B cell (primary cell): ENCODE measurements at regions not wholly inside any gene's neighbourhood (a gene's known extent, or its start where the extent isn't known, plus 50 kb on each side); places are given as distances from the start of the nearest gene placed in this dataset.

Source experiments
- ATAC-seq: fragments of 200-7000 bp; cut with Tn5 transposase; one replicate; pipeline ENCODE4 v1.10.0; 2021; ENCODE audit warnings: low read depth, mild to moderate bottlenecking, moderate number of reproducible peaks, moderate library complexity
- CTCF ChIA-PET: fragments of 350-600 bp; sonication (Branson Sonifier 250); formaldehyde crosslinking; loops from one replicate; lab custom pipeline; 2021; ENCODE audit warnings: antibody characterized with exemption, inconsistent platforms; lab: Charles Lee
- POLR2A ChIA-PET: fragments of 350-600 bp; sonication (Branson Sonifier 250); formaldehyde crosslinking; loops from one replicate; lab custom pipeline; 2021; ENCODE audit warnings: antibody characterized with exemption; lab: Charles Lee
- DNase-seq: peaks from one replicate; pipeline ENCODE4 v3.0.0; 2013
- H2AFZ ChIP-seq: 2 replicates; pipeline ENCODE4 v1.6.1; 2012; ENCODE audit warnings: mild to moderate bottlenecking, low read depth, low read length; ENCODE audit not compliant: insufficient read depth, poor library complexity, severe bottlenecking
- H3K27ac ChIP-seq, 2 donors: 1 replicate in 1 of 2; 2 replicates in 1 of 2; pipeline ENCODE4 v1.5.1; 2012 to 2013; ENCODE audit warnings: low read length in 2 of 2, mild to moderate bottlenecking in 2 of 2, moderate library complexity in 1 of 2
- H3K27me3 ChIP-seq, 4 experiments: fragments of 200-600 bp in 1 of 4; sonication (generic) in 1 of 4; replicated peaks in 1 of 4; 1 replicate in 2 of 4; 2 replicates in 2 of 4; pipeline versions ENCODE4 v1.6.1 to v1.7.0; 2013 to 2016; ENCODE audit warnings: low read length in 3 of 4, mild to moderate bottlenecking in 2 of 4, mixed read lengths in 1 of 4, moderate library complexity in 1 of 4; ENCODE audit not compliant: insufficient read depth in 4 of 4, control insufficient read depth in 3 of 4; ENCODE audit errors: control extremely low read depth in 1 of 4
- H3K36me3 ChIP-seq, 2 experiments: replicated peaks in 1 of 2; 1 replicate in 1 of 2; 2 replicates in 1 of 2; pipeline versions ENCODE4 v1.6.1 to v1.7.1; 2013; ENCODE audit warnings: low read length in 1 of 2; ENCODE audit not compliant: insufficient read depth in 2 of 2, control insufficient read depth in 1 of 2; ENCODE audit errors: control extremely low read depth in 1 of 2, extremely low read depth in 1 of 2
- H3K4me1 ChIP-seq, 2 donors: fragments of 200-600 bp in 1 of 2; sonication (generic) in 1 of 2; 1 replicate in 1 of 2; 2 replicates in 1 of 2; pipeline versions ENCODE4 v1.5.1 to v1.6.1; 2013 to 2017; ENCODE audit warnings: low read length in 2 of 2; ENCODE audit not compliant: control insufficient read depth in 2 of 2, insufficient read depth in 2 of 2
- H3K4me2 ChIP-seq: replicated peaks from 2 replicates; pipeline ENCODE3; 2012; ENCODE audit warnings: mild to moderate bottlenecking, low read depth, low read length; ENCODE audit not compliant: poor library complexity, severe bottlenecking
- H3K4me3 ChIP-seq, 5 experiments: fragments of 200-600 bp in 1 of 5; sonication (generic) in 1 of 5; 1 replicate in 3 of 5; 2 replicates in 2 of 5; pipeline versions ENCODE4 v1.5.1 to v1.7.0; 2011 to 2016; ENCODE audit warnings: low read length in 4 of 5, mild to moderate bottlenecking in 4 of 5, low read depth in 2 of 5, control low read depth in 1 of 5, moderate library complexity in 1 of 5; ENCODE audit not compliant: insufficient read depth in 1 of 5; ENCODE audit errors: control extremely low read depth in 1 of 5, extremely low read depth in 1 of 5
- H3K79me2 ChIP-seq: fragments of 200-600 bp; sonication (generic); one replicate; pipeline ENCODE4 v1.6.0; 2016; ENCODE audit warnings: low read length; ENCODE audit not compliant: control insufficient read depth, insufficient read depth
- H3K9ac ChIP-seq: fragments of 200-600 bp; sonication (generic); 2 replicates; pipeline ENCODE4 v1.6.1; 2017; ENCODE audit warnings: mild to moderate bottlenecking, low read length, moderate library complexity
- H3K9me3 ChIP-seq, 3 donors: one replicate each; pipeline versions ENCODE4 v1.6.1 to v1.7.1; 2013; ENCODE audit warnings: low read length in 2 of 3; ENCODE audit not compliant: control insufficient read depth in 2 of 3, insufficient read depth in 1 of 3; ENCODE audit errors: control extremely low read depth in 1 of 3
- H4K20me1 ChIP-seq: 2 replicates; pipeline ENCODE4 v1.6.0; 2012; ENCODE audit warnings: mild to moderate bottlenecking, low read length; ENCODE audit not compliant: insufficient read depth, control insufficient read depth, poor library complexity, severe bottlenecking
- H3K27ac Mint-ChIP-seq: one replicate; pipeline ENCODE4 v1.8.0; 2021; ENCODE audit warnings: mixed read lengths
- H3K27me3 Mint-ChIP-seq: one replicate; pipeline ENCODE4 v1.8.0; 2021; ENCODE audit warnings: mixed read lengths
- H3K4me1 Mint-ChIP-seq: one replicate; pipeline ENCODE4 v1.8.0; 2021; ENCODE audit warnings: mixed read lengths
- H3K4me3 Mint-ChIP-seq: one replicate; pipeline ENCODE4 v1.8.0; 2021; ENCODE audit warnings: mixed read lengths
- H3K9me3 Mint-ChIP-seq: one replicate; pipeline ENCODE4 v1.8.0; 2022; ENCODE audit warnings: mixed read lengths; ENCODE audit not compliant: insufficient read depth
- CTCF ChIP-seq: fragments of 200-600 bp; IDR thresholded peaks from one replicate; pipeline ENCODE4 v1.8.0; 2022; ENCODE audit warnings: antibody characterized with exemption, mild to moderate bottlenecking
- EZH2 ChIP-seq: IDR thresholded peaks from 2 replicates; pipeline ENCODE4 v1.6.1; 2012; ENCODE audit warnings: borderline replicate concordance, low read depth, mild to moderate bottlenecking, moderate library complexity, low read length; ENCODE audit not compliant: insufficient read depth, poor library complexity, severe bottlenecking
- WGBS: methylation state at CpG from one replicate; pipeline ENCODE4 v1.1.5; 2013; ENCODE audit warnings: missing lambda C conversion rate; ENCODE audit not compliant: insufficient coverage; 5-methylcytosine and 5-hydroxymethylcytosine counted together
- intact Hi-C: fragments of 100-400 bp; cut with micrococcal nuclease; formaldehyde crosslinking; loops from one replicate; pipeline ENCODE4 v1.10.0; 2022

DNA sequence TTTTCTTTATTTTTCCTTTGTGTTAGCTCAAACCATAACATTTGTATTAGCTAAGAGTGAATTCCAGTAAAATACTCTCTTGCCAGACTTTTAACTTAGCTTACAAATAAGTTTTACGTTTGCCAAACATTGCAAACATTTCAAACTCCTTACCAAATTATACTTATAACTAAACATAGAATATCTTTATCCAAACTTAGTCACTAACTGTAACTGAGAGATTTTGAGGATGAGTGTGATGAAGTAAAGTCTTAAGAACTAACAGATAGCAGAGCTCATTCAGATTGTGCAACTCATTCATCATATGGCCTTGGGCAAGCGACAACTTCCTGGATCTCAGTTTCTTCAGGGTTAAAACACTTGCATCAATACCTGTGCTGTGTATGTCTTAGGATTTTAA, 533.7 kb downstream of the TDRD15 start:
- ChIA-PET POLR2A (no interaction called here), CTCF (no interaction called here)
- no peaks in the 10 kb centered on the region for H4K20me1 ChIP-seq
- H3K9me3 ChIP-seq: peaks cover 0 to 3% (median 0%) of the 10 kb centered on the region in 3 donors
- H3K79me2 ChIP-seq: no peaks in the 10 kb centered on the region
- H3K4me2 ChIP-seq: no peak overlapping the region
- ATAC-seq (no peak), DNase-seq (no peak)
- H3K4me1 Mint-ChIP-seq: no peaks in the 10 kb centered on the region
- no CpG with 5 or more reads among the region's 2 CpGs for WGBS
- H3K27me3 Mint-ChIP-seq: no peaks in the 10 kb centered on the region
- no peak for TF ChIP-seq CTCF
- no peak for TF ChIP-seq EZH2
- H3K27ac Mint-ChIP-seq: no peak overlapping the region
- H3K4me3 Mint-ChIP-seq: no peak overlapping the region
- H2AFZ ChIP-seq: no peak overlapping the region
- H3K4me1 ChIP-seq: no peaks in the 10 kb centered on the region
- H3K27ac ChIP-seq: no peak overlapping the region
- H3K9ac ChIP-seq: no peak overlapping the region
- H3K9me3 Mint-ChIP-seq: no peaks in the 10 kb centered on the region
- H3K4me3 ChIP-seq: no peak overlapping the region
- H3K36me3 ChIP-seq: no peaks in the 10 kb centered on the region
- intact Hi-C loops: no loop called here
- no peaks in the 10 kb centered on the region for H3K27me3 ChIP-seq

GRCh38 chr2:21658269-21658668, 534.5 kb downstream of the TDRD15 start:
- H3K27ac Mint-ChIP-seq: no peak overlapping the region

More at GRCh38 chr2:21658269-21658668, 534.5 kb downstream of the TDRD15 start:
- TF ChIP-seq EZH2 (no peak), CTCF (no peak)
- Histone ChIP-seq H4K20me1 (no peaks in the 10 kb centered on the region), H3K9ac (no peak overlapping the region), H2AFZ (no peak overlapping the region), H3K27ac (no peak overlapping the region), H3K9me3 (peaks cover 0 to 3% (median 0%) of the 10 kb centered on the region in 3 donors), H3K79me2 (no peaks in the 10 kb centered on the region), H3K36me3 (no peaks in the 10 kb centered on the region), H3K27me3 (no peaks in the 10 kb centered on the region), H3K4me3 (no peak overlapping the region), H3K4me2 (no peak overlapping the region), H3K4me1 (no peaks in the 10 kb centered on the region)
- ChIA-PET POLR2A (no interaction called here), CTCF (no interaction called here)
- no peaks in the 10 kb centered on the region for H3K9me3 Mint-ChIP-seq
- intact Hi-C loops: no loop called here
- no peak overlapping the region for H3K4me3 Mint-ChIP-seq
- WGBS: 67% methylated on average over 1 of the region's 1 CpG
- no peaks in the 10 kb centered on the region for H3K27me3 Mint-ChIP-seq
- no peak for ATAC-seq
- DNase-seq: no peak
- no peaks in the 10 kb centered on the region for H3K4me1 Mint-ChIP-seq
